K562 (cell line): ENCODE measurements at regions not wholly inside any gene's neighbourhood (a gene's known extent, or its start where the extent isn't known, plus 50 kb on each side); places are given as distances from the start of the nearest gene placed in this dataset.

Experiments
- BMI1 ChIP-seq: fragments of 150-350 bp; IDR thresholded peaks from 2 replicates; pipeline ENCODE4 v1.6.1; 2014; ENCODE audit warnings: low read length
- FOXA3 ChIP-seq, 2 experiments: fragments of 450-650 bp in 1 of 2; sonication (generic) in 1 of 2; formaldehyde crosslinking; IDR thresholded peaks in 1 of 2; conservative IDR thresholded peaks in 1 of 2; 2 replicates each; pipeline versions ENCODE4 v1.4.0 to v1.8.0; 2020 to 2022; ENCODE audit warnings: mild to moderate bottlenecking in 2 of 2, missing genetic modification reagents in 1 of 2
- HLTF ChIP-seq: fragments of 450-650 bp; IDR thresholded peaks from 2 replicates; pipeline ENCODE4 v1.6.1; 2016
- L3MBTL2 ChIP-seq: fragments of 450-650 bp; IDR thresholded peaks from 2 replicates; pipeline ENCODE4 v1.6.1; 2016; ENCODE audit warnings: mild to moderate bottlenecking, moderate library complexity
- POU5F1 ChIP-seq: fragments of 150-350 bp; IDR thresholded peaks from 2 replicates; pipeline ENCODE4 v1.6.1; 2014; ENCODE audit warnings: borderline replicate concordance, low read length, low read depth, mild to moderate bottlenecking; ENCODE audit not compliant: partially characterized antibody
- RBBP5 ChIP-seq: fragments of 200-600 bp; sonication (generic); IDR thresholded peaks from 2 replicates; pipeline ENCODE4 v1.6.1; 2012; ENCODE audit warnings: borderline replicate concordance, mild to moderate bottlenecking, low read length, control low read depth, inconsistent platforms; ENCODE audit not compliant: insufficient read depth, poor library complexity, severe bottlenecking
- RBM17 ChIP-seq: fragments of 200-400 bp; formaldehyde crosslinking; IDR thresholded peaks from 2 replicates; pipeline ENCODE4 v1.6.1; 2017; ENCODE audit warnings: low read depth, mild to moderate bottlenecking, low read length, borderline replicate concordance
- RBM39 ChIP-seq: fragments of 200-400 bp; formaldehyde crosslinking; optimal IDR thresholded peaks from 2 replicates; pipeline ENCODE3; 2018; ENCODE audit warnings: low read depth, low read length
- SMC3 ChIP-seq: conservative IDR thresholded peaks from 2 replicates; pipeline ENCODE4 v1.6.1; 2011; ENCODE audit warnings: low read depth, low read length, improper control_type of control experiment; ENCODE audit not compliant: insufficient read depth
- SP1 ChIP-seq: sonication (generic); formaldehyde crosslinking; IDR thresholded peaks from 2 replicates; pipeline ENCODE4 v1.8.1; 2022; ENCODE audit warnings: mild to moderate bottlenecking, missing genetic modification reagents
- SRSF1 ChIP-seq: fragments of 200-400 bp; formaldehyde crosslinking; IDR thresholded peaks from 2 replicates; pipeline ENCODE4 v1.6.1; 2017; ENCODE audit warnings: mild to moderate bottlenecking, low read depth, low read length, moderate library complexity
- TOE1 ChIP-seq, 2 experiments: fragments of 450-650 bp in 1 of 2; sonication (generic) in 1 of 2; formaldehyde crosslinking in 1 of 2; IDR thresholded peaks; 2 replicates each; pipeline versions ENCODE4 v1.7.1 to v1.8.0; 2016 to 2022; ENCODE audit warnings: borderline replicate concordance in 2 of 2, mild to moderate bottlenecking in 2 of 2, antibody characterized with exemption in 1 of 2, inconsistent platforms in 1 of 2, low read depth in 1 of 2, missing genetic modification reagents in 1 of 2, moderate library complexity in 1 of 2
- ZNF175 ChIP-seq: fragments of 200-800 bp; sonication (Bioruptor generic); IDR thresholded peaks from 2 replicates; pipeline ENCODE4 v1.6.1; 2016; ENCODE audit warnings: low read depth, mild to moderate bottlenecking, missing genetic modification characterization, missing compliant biosample characterization
- ZNF561 ChIP-seq: fragments of 450-650 bp; formaldehyde crosslinking; conservative IDR thresholded peaks from 2 replicates; pipeline ENCODE4 v1.4.0; 2020; ENCODE audit warnings: mild to moderate bottlenecking, moderate library complexity
- TF ChIP-seq, protein P1 (sequence below): sonication (generic); formaldehyde crosslinking; IDR thresholded peaks from 2 replicates; pipeline ENCODE4 v1.8.1; 2023; ENCODE audit warnings: mild to moderate bottlenecking, missing genetic modification reagents
- TF ChIP-seq, protein P2 (sequence below): sonication (generic); formaldehyde crosslinking; IDR thresholded peaks from 2 replicates; pipeline ENCODE4 v1.5.0; 2020; ENCODE audit warnings: missing genetic modification reagents
- TF ChIP-seq, protein P3 (sequence below): fragments of 250-450 bp; sonication (Bioruptor Pico); IDR thresholded peaks from 2 replicates; pipeline ENCODE4 v1.4.0; 2020
- TF ChIP-seq, protein P4 (sequence below): sonication (generic); formaldehyde crosslinking; IDR thresholded peaks from 2 replicates; pipeline ENCODE4 v1.9.0; 2022; ENCODE audit warnings: mild to moderate bottlenecking, missing genetic modification reagents

DNA sequence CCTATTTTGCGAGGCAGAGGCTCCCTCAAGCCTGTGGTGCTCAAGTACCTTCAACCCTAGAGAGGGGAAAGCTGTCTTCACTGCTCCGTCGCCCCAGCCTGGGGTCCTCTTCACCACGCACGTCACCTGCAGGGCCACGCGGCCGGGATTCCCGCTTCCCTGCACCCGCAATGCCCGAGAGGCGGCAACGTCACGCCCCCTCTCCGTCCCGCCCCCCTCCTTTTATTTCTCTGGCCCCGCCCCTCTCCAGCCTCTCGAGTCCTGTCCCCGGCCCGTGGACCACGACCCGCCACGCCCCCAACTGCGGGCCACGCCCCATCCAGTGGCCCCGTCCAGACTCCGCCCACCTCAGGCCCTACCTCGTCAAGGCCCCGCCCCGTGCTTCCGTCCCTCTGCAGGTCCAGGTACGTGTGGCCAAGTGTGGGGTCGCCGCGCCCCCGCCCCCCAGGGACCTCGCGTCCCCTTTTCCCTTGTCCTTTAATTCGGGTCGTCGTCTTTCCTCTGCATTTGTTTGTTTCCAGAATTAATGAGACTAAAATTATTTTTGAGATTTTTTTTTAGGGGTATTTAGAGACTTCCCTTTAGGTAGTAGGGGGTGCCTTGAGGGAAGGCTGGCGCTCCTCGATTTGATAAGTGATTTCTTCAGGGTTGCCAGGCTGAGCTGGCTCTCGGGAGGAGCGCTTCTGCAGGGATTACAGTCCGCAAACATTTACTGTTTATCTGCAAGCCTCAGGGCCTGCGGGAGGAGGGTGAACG, 69.8 kb upstream of the BAIAP2L1 start (continued):
- TF ChIP-seq ZNF561 (no peak), ZNF175 (no peak), HLTF (no peak), BMI1 (no peak), FOXA3 (CRISPR knock-in tag; conservative IDR thresholded peaks at IDR 0.05 in 1 of 2, IDR thresholded peaks at IDR 0.05 in 1 of 2) (no peak), RBBP5 (no peak), L3MBTL2 (peak; percentile 91), RBM39 (no peak), SRSF1 (no peak), SMC3 (no peak), POU5F1 (no peak), SP1 (CRISPR knock-in tag) (peak; percentile 41; the same call in 1 of the 2 replicates), RBM17 (no peak), TOE1 (IDR thresholded peaks at IDR 0.05; ENCODE audit: borderline replicate concordance) (no peak), TOE1 (CRISPR knock-in tag; IDR thresholded peaks at IDR 0.05; ENCODE audit: borderline replicate concordance, low read depth) (no peak)
- TF ChIP-seq, protein P1, sequence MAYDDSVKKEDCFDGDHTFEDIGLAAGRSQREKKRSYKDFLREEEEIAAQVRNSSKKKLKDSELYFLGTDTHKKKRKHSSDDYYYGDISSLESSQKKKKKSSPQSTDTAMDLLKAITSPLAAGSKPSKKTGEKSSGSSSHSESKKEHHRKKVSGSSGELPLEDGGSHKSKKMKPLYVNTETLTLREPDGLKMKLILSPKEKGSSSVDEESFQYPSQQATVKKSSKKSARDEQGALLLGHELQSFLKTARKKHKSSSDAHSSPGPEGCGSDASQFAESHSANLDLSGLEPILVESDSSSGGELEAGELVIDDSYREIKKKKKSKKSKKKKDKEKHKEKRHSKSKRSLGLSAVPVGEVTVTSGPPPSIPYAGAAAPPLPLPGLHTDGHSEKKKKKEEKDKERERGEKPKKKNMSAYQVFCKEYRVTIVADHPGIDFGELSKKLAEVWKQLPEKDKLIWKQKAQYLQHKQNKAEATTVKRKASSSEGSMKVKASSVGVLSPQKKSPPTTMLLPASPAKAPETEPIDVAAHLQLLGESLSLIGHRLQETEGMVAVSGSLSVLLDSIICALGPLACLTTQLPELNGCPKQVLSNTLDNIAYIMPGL, result no peak
- TF ChIP-seq, protein P2, sequence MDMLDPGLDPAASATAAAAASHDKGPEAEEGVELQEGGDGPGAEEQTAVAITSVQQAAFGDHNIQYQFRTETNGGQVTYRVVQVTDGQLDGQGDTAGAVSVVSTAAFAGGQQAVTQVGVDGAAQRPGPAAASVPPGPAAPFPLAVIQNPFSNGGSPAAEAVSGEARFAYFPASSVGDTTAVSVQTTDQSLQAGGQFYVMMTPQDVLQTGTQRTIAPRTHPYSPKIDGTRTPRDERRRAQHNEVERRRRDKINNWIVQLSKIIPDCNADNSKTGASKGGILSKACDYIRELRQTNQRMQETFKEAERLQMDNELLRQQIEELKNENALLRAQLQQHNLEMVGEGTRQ (CRISPR knock-in tag), result no peak
- TF ChIP-seq, protein P3, sequence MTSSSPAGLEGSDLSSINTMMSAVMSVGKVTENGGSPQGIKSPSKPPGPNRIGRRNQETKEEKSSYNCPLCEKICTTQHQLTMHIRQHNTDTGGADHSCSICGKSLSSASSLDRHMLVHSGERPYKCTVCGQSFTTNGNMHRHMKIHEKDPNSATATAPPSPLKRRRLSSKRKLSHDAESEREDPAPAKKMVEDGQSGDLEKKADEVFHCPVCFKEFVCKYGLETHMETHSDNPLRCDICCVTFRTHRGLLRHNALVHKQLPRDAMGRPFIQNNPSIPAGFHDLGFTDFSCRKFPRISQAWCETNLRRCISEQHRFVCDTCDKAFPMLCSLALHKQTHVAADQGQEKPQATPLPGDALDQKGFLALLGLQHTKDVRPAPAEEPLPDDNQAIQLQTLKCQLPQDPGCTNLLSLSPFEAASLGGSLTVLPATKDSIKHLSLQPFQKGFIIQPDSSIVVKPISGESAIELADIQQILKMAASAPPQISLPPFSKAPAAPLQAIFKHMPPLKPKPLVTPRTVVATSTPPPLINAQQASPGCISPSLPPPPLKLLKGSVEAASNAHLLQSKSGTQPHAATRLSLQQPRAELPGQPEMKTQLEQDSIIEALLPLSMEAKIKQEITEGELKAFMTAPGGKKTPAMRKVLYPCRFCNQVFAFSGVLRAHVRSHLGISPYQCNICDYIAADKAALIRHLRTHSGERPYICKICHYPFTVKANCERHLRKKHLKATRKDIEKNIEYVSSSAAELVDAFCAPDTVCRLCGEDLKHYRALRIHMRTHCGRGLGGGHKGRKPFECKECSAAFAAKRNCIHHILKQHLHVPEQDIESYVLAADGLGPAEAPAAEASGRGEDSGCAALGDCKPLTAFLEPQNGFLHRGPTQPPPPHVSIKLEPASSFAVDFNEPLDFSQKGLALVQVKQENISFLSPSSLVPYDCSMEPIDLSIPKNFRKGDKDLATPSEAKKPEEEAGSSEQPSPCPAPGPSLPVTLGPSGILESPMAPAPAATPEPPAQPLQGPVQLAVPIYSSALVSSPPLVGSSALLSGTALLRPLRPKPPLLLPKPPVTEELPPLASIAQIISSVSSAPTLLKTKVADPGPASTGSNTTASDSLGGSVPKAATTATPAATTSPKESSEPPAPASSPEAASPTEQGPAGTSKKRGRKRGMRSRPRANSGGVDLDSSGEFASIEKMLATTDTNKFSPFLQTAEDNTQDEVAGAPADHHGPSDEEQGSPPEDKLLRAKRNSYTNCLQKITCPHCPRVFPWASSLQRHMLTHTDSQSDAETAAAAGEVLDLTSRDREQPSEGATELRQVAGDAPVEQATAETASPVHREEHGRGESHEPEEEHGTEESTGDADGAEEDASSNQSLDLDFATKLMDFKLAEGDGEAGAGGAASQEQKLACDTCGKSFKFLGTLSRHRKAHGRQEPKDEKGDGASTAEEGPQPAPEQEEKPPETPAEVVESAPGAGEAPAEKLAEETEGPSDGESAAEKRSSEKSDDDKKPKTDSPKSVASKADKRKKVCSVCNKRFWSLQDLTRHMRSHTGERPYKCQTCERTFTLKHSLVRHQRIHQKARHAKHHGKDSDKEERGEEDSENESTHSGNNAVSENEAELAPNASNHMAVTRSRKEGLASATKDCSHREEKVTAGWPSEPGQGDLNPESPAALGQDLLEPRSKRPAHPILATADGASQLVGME (CRISPR knock-in tag), result no peak
- TF ChIP-seq, protein P4, sequence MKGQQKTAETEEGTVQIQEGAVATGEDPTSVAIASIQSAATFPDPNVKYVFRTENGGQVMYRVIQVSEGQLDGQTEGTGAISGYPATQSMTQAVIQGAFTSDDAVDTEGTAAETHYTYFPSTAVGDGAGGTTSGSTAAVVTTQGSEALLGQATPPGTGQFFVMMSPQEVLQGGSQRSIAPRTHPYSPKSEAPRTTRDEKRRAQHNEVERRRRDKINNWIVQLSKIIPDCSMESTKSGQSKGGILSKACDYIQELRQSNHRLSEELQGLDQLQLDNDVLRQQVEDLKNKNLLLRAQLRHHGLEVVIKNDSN, result no peak
